Erythroblast (primary cell): ENCODE measurements at regions not wholly inside any gene's neighbourhood (a gene's known extent, or its start where the extent isn't known, plus 50 kb on each side); places are given as distances from the start of the nearest gene placed in this dataset.

Experiments used
- GATA1 ChIP-seq: IDR thresholded peaks from 2 replicates; pipeline ENCODE4 v1.6.1; 2011; ENCODE audit warnings: low read depth, mild to moderate bottlenecking, control low read depth, low read length, moderate library complexity
- POLR2A ChIP-seq: IDR thresholded peaks from 2 replicates; pipeline ENCODE4 v1.6.1; 2011; ENCODE audit warnings: mild to moderate bottlenecking, low read length

GRCh38 chr14:78088916-78089315 is 81.3 kb upstream of the NRXN3 start:
- TF ChIP-seq POLR2A (no peak), GATA1 (no peak)
